ENCODE measurements at regions not wholly inside any gene's neighbourhood (a gene's known extent, or its start where the extent isn't known, plus 50 kb on each side); places are given as distances from the start of the nearest gene placed in this dataset.
"Not testable (repeated sequence)": the region's sequence is repeated elsewhere in the genome, so short reads cannot be mapped to it uniquely, and the experiment has no call there.

DNA sequence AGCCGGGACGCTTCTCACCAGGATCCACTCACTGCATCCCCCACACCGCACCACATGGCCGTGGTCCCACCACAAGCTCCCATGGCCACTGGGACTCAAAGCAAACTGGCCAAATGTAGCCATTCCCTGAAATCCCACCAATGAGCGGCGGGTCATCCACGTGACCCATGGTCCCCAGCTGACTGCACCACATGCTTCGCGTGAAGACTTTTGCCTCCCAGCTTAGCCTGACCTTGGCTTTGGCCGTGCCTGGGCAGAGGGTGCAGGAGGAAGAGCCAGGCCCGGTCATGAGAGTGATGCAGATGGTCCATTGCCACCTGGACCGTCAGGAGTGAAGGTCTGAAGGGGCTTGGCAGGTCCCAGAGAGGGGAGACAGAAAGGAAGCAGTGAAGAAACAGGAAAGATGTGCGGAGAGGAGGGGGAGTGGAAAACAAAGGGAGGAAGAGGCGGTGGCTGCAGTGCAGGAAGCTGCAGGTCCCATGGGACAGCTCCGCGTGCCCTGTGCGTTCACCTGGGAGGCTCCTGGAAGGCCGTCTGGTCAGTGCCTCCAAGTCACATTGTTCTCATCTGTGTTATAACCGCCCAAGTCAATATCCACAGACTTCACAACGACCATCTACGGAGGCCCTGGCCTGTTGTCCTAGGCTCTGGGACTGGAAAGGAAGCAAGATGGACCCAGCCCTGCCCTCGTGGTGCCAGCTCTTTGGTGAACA, 167.8 kb upstream of the AJAP1 start:
- Histone ChIP-seq H3K9me3 (no peaks in the 10 kb centered on the region), H3K4me3 (ENCODE audit: low read depth in 1 of 2, low read length in 1 of 2) (no peak overlapping the region), H3K27ac (no peak overlapping the region), H3K27me3 (no peaks in the 10 kb centered on the region), H3K4me1 (ENCODE audit: control insufficient read depth in 1 of 2, insufficient read depth in 1 of 2, low read depth in 1 of 2, low read length in 1 of 2) (no peaks in the 10 kb centered on the region), H3K36me3 (no peaks in the 10 kb centered on the region)
- TF ChIP-seq, protein P1, sequence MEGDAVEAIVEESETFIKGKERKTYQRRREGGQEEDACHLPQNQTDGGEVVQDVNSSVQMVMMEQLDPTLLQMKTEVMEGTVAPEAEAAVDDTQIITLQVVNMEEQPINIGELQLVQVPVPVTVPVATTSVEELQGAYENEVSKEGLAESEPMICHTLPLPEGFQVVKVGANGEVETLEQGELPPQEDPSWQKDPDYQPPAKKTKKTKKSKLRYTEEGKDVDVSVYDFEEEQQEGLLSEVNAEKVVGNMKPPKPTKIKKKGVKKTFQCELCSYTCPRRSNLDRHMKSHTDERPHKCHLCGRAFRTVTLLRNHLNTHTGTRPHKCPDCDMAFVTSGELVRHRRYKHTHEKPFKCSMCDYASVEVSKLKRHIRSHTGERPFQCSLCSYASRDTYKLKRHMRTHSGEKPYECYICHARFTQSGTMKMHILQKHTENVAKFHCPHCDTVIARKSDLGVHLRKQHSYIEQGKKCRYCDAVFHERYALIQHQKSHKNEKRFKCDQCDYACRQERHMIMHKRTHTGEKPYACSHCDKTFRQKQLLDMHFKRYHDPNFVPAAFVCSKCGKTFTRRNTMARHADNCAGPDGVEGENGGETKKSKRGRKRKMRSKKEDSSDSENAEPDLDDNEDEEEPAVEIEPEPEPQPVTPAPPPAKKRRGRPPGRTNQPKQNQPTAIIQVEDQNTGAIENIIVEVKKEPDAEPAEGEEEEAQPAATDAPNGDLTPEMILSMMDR (IDR thresholded peaks at IDR 0.05) = no peak

DNA sequence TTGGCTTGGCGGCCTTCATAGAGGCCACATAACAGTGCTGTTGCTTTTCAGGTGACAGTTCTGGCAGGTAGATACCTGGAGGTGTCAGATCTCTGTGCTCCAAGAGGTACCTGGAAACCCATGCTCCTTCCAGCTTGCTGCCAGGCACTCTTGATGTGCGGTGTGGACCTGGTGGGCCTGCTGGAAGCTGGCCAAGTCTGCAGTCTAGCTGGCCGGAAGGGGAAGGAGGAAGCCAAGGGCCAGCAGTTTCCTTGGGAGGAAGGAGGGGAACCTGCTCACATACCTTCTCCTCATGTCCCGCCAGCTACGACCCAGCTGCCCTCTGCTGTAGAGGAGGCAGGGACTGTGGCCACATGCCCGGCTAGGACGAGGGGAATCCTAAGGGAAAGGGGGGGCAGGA, 166.4 kb upstream of the AJAP1 start:
- no peaks in the 10 kb centered on the region for H3K36me3 ChIP-seq
- H3K27ac ChIP-seq = no peak overlapping the region
- no peaks in the 10 kb centered on the region for H3K9me3 ChIP-seq
- TF ChIP-seq, protein P1 (IDR thresholded peaks at IDR 0.05) = no peak
- H3K27me3 ChIP-seq = no peaks in the 10 kb centered on the region
- H3K4me3 ChIP-seq (ENCODE audit: low read depth in 1 of 2, low read length in 1 of 2) = no peak overlapping the region
- H3K4me1 ChIP-seq (ENCODE audit: control insufficient read depth in 1 of 2, insufficient read depth in 1 of 2, low read depth in 1 of 2, low read length in 1 of 2) = no peaks in the 10 kb centered on the region

DNA sequence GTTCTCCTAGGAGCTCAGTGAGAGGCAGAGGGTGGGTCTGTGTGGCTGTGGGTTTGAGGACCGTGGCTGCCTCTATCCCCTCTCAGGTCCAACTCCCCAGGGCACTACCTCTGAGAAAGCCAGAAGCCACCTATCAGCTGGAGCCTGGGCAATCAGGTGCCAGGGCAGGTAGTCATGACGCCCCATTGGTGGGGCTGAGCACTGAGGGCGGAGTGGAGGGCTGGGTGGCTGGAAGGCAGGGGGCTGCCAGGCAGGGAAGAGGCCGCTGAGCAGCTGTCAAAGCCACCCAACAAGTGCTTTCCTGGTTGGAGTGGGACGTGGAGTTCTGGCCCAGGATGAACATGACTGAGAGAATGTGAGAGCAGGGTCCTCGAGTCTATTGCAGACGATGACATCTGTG, 164.9 kb upstream of the AJAP1 start:
- H3K27ac ChIP-seq = no peak overlapping the region
- H3K9me3 ChIP-seq = no peaks in the 10 kb centered on the region
- H3K27me3 ChIP-seq = no peaks in the 10 kb centered on the region
- H3K36me3 ChIP-seq = no peaks in the 10 kb centered on the region
- TF ChIP-seq, protein P1 (IDR thresholded peaks at IDR 0.05) = no peak
- H3K4me1 ChIP-seq (ENCODE audit: control insufficient read depth in 1 of 2, insufficient read depth in 1 of 2, low read depth in 1 of 2, low read length in 1 of 2) = no peaks in the 10 kb centered on the region
- H3K4me3 ChIP-seq (ENCODE audit: low read depth in 1 of 2, low read length in 1 of 2) = no peak overlapping the region

DNA sequence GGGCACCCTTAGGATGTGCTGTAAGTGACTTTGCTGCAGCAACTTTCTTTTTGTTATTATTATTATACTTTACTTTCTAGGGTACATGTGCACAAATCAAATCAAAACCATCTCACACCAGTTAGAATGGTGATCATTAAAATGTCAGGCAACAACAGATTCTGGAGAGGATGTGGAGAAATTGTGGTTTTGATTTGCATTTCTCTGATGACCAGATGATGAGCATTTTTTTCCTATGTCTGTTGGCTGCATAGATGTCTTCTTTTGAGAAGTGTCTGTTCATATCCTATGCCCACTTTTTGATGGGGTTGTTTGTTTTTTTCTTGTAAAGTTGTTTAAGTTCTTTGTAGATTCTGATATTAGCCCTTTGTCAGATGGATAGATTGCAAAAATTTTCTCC, 164.4 kb upstream of the AJAP1 start:
- not testable (repeated sequence) for H3K4me3 ChIP-seq (ENCODE audit: low read depth in 1 of 2, low read length in 1 of 2); H3K4me1 ChIP-seq (ENCODE audit: control insufficient read depth in 1 of 2, insufficient read depth in 1 of 2, low read depth in 1 of 2, low read length in 1 of 2); H3K36me3 ChIP-seq; H3K9me3 ChIP-seq; H3K27ac ChIP-seq; H3K27me3 ChIP-seq

DNA sequence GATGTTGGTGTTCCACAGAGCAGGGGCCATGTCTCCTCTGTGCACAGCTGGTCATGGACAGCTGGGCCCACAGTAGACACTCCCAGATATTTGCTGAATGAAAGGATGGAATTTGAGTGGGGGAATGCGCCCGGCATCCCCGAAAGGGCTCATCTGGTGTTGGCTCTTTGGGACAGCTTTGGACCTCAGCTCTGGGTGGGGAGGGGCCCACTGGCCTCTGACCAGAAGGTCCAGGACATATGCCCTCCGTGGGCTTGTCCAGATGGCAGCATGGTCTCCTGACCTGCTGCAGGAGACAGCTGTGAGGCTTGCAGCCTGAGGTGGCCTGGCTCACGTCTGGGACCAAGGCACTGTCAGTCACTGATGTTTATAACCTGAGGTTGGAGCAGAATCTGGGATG, 160.4 kb upstream of the AJAP1 start:
- Histone ChIP-seq H3K9me3 (no peaks in the 10 kb centered on the region), H3K27ac (no peak overlapping the region), H3K4me3 (ENCODE audit: low read depth in 1 of 2, low read length in 1 of 2) (no peak overlapping the region), H3K36me3 (no peaks in the 10 kb centered on the region), H3K4me1 (ENCODE audit: control insufficient read depth in 1 of 2, insufficient read depth in 1 of 2, low read depth in 1 of 2, low read length in 1 of 2) (no peaks in the 10 kb centered on the region), H3K27me3 (no peaks in the 10 kb centered on the region)
- TF ChIP-seq, protein P1 (IDR thresholded peaks at IDR 0.05) = no peak

DNA sequence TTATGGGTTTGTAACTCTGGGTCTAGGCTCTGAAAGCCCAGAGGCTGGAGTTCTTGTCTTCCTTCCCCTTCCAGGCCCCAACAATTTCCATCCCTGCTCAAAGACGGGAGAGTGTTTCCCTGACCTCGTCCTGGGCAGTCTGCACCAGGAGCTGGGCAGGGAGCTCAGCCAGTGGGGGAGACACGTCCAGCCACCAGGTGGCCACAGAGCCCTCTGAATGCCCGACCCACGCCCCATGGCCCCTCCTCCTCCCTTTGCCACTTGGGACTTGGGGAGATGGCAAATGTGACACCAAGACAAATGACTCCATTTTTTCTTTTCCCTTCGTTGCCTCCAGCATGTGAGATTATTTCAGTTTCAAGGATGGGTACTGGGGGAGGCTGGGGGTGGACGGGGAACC, 159.9 kb upstream of the AJAP1 start:
- Histone ChIP-seq H3K27ac (no peak overlapping the region), H3K36me3 (no peaks in the 10 kb centered on the region), H3K4me1 (ENCODE audit: control insufficient read depth in 1 of 2, insufficient read depth in 1 of 2, low read depth in 1 of 2, low read length in 1 of 2) (no peaks in the 10 kb centered on the region), H3K27me3 (no peaks in the 10 kb centered on the region), H3K4me3 (ENCODE audit: low read depth in 1 of 2, low read length in 1 of 2) (no peak overlapping the region), H3K9me3 (no peaks in the 10 kb centered on the region)
- TF ChIP-seq, protein P1 (IDR thresholded peaks at IDR 0.05) = no peak

All from neutrophil (primary cell).